Mammary epithelial cell (primary cell): ENCODE measurements at regions not wholly inside any gene's neighbourhood (a gene's known extent, or its start where the extent isn't known, plus 50 kb on each side); places are given as distances from the start of the nearest gene placed in this dataset.

Source experiments
- EZH2 ChIP-seq: IDR thresholded peaks from 2 replicates; pipeline ENCODE4 v1.6.1; 2012; ENCODE audit warnings: low read length, inconsistent platforms, borderline replicate concordance
- TF ChIP-seq, protein P1 (sequence below), 2 donors: IDR thresholded peaks in 1 of 2; conservative IDR thresholded peaks in 1 of 2; 2 replicates each; pipeline ENCODE4 v1.5.1; 2011 to 2012; ENCODE audit warnings: inconsistent platforms in 2 of 2, low read length in 2 of 2, mild to moderate bottlenecking in 2 of 2, control low read depth in 1 of 2, low read depth in 1 of 2; ENCODE audit not compliant: insufficient read depth in 1 of 2; ENCODE audit errors: extremely low read depth in 1 of 2

- TF ChIP-seq, protein P1, sequence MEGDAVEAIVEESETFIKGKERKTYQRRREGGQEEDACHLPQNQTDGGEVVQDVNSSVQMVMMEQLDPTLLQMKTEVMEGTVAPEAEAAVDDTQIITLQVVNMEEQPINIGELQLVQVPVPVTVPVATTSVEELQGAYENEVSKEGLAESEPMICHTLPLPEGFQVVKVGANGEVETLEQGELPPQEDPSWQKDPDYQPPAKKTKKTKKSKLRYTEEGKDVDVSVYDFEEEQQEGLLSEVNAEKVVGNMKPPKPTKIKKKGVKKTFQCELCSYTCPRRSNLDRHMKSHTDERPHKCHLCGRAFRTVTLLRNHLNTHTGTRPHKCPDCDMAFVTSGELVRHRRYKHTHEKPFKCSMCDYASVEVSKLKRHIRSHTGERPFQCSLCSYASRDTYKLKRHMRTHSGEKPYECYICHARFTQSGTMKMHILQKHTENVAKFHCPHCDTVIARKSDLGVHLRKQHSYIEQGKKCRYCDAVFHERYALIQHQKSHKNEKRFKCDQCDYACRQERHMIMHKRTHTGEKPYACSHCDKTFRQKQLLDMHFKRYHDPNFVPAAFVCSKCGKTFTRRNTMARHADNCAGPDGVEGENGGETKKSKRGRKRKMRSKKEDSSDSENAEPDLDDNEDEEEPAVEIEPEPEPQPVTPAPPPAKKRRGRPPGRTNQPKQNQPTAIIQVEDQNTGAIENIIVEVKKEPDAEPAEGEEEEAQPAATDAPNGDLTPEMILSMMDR (conservative IDR thresholded peaks at IDR 0.05 in 1 of 2, IDR thresholded peaks at IDR 0.05 in 1 of 2; ENCODE audit: extremely low read depth in 1 of 2, insufficient read depth in 1 of 2, low read depth in 1 of 2, low read length in 2 of 2) = no peak
- no peak for TF ChIP-seq EZH2
Observed at GRCh38 chr10:3678629-3679227, 106.3 kb downstream of the KLF6 start.
